HG03159 (cell line): ENCODE measurements at regions not wholly inside any gene's neighbourhood (a gene's known extent, or its start where the extent isn't known, plus 50 kb on each side); places are given as distances from the start of the nearest gene placed in this dataset.

Source experiments
- ATAC-seq: cut with Tn5 transposase; IDR thresholded peaks from one replicate; pipeline ENCODE4 v1.9.1; 2021; ENCODE audit warnings: mild to moderate bottlenecking, moderate library complexity; ENCODE audit not compliant: unreplicated experiment

DNA sequence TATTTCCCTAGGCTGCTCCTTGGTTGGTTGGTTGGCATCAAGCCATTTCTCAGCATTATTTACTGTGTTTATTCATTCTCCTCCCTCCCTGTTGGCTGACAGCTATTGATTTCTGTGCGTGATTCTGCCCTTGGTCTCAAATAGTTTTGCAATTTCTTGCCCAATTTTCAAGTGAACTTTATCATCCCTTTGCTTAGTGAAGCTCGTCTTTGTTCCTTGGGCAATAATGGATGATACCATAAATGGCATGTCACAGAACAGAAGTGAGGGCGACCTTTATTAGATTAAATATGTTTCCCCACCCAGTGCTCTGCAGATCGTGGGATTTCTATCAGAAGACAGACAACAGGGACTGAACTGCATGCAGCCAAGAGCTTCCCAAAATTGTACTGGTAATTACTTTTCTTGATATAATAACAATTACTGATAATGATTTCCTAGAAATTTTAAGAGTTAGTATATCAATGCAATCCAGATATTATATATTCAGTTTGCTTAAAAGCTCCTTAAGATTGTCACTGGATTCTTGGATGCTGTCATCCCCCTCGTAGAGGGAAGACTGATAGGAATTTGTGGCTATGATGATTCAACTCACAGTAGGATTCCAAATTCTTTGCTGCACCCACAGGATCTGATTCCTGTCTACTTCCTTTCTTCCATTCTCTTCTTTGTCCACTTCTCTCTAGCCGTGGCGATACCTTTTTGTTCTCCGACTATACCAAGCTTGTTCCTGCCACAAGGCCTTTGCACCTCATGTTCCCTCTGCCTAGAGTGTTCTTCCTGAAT lies 122.1 kb upstream of the KAZN start:
- ATAC-seq: no peak

- no peak for ATAC-seq
Observed at GRCh38 chr1:14478120-14478519, 120.4 kb upstream of the KAZN start.

GRCh38 chr1:14479865-14480264 lies 118.6 kb upstream of the KAZN start:
- ATAC-seq: no peak

DNA sequence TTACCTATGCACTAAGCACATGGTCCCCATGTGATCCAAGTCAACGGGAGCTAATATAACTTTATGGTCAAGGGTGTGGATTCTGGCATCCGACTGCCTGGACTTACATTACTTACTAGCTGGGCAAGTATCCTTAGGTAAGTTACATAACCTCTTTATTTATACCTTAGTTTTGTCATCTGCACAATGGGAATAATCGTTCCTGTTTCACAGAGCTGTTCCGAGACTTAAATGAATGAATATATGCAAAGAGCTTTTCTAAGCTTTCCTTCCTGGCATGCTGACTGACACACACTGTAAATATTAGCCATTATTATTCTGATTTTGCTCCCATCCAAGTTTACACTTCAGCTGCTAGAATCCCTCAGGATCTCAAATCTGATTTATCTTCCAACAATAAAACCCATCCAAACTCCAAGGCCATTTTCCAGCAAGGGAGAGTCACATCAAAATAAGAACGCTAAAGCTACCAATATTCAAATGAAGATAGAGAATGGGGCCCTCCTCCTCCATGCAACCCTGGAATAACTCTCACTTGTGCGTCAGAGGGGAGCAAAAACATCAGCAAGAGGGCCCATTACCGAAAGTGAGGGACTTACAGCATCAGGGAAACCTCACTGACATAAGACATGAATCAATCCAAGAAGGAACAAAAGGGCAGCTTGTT lies 115.6 kb upstream of the KAZN start:
- ATAC-seq: no peak

GRCh38 chr1:14485285-14485684 lies 113.2 kb upstream of the KAZN start:
- no peak for ATAC-seq

- no peak for ATAC-seq
Observed at GRCh38 chr1:14486401-14487201, 111.9 kb upstream of the KAZN start.

- ATAC-seq: no peak
Observed at GRCh38 chr1:14487671-14488070, 110.8 kb upstream of the KAZN start.

- no peak for ATAC-seq
Observed at GRCh38 chr1:14494911-14495310, 103.6 kb upstream of the KAZN start.

DNA sequence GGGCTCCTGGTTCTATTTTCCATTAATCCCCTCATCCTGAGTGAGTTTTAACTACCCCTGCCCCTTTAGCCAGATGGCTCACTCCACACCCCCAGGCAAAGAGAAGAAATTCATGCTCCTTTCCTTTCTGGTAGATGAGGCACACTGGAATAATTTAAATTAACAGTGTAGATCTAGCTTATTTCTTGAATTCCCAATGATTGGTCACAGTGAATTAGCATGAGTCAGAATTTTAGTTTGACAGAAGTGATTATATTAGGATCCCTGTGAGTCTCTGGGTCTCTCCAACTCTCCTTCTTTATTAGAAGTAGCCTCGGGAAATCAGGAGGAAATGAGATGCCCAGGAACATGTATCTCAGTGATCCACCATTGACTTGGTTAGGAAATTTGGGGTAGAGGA lies 103.1 kb upstream of the KAZN start:
- no peak for ATAC-seq

DNA sequence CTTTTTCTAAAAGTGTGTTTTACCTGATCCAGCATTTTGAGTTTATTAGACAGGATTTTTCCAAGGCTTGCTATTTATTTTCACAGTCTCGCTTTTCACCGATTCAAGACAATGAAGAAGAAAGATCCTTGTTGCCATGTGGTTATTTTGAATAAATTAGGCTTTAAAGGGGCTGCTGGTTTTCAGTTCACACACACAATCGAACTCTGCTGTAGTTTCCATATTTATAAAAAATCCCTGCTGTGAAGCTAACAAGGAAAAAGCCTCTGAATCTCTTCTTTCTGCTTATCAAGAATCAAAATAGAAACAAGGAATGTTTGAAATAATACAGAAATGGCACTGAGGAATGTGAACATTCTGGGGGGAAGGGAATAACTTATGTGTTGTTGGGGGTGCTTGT lies 102.5 kb upstream of the KAZN start:
- no peak for ATAC-seq

- no peak for ATAC-seq
Observed at GRCh38 chr1:14498839-14499238, 99.6 kb upstream of the KAZN start.

DNA sequence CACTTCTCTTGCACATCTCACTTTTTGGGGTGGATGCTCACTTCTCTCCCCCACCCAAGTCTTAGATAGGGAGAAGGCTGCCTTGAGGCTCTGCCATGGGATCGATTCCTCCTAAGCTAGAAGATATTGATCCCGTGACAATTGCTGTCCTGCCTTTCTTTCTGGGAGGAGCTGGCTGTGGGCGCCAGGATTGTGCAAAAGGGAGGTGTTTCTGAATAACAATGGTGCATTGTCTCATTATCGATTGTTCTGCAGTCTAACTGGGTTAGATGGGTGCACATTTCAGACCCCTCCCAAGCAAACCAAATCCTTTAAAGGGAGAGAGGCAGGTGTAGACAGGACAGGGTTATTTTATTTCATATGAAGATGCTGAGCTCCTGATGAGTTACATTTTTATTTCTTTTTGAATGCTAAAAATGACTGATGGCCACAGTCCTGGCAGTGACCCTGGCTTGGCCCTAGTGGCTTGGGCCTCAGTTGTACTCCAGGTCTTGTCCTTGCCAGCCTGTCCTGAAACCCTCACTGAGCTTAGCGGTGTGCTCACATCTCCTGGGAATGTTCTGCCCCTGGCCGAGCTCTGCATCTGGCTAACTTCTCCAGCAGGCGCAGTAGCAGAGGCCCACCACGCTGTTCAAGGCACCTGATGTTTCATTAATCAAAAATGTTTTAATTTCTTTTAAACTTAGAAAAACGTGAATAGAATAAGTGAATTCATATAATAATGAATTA lies 99.0 kb upstream of the KAZN start:
- ATAC-seq: no peak

GRCh38 chr1:14500041-14500440 lies 98.4 kb upstream of the KAZN start:
- no peak for ATAC-seq

DNA sequence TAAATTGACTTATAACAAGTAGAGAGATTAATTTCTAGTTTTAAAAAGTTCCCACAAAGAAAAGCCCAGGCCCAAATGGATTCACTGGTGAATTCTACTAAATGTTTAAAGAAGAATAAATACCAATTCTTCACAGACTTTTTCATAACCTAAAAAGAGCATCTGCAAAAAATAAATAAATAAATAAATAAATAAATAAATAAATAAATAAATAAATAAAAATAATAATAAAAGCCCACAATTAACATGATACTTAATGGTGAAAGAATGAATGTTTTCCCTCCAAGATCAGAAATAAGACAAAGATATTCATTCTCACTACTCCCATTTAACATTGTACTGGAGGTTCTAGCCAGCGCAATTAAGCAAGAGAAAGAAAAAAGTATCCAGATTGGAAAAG lies 97.6 kb upstream of the KAZN start:
- ATAC-seq: no peak

- ATAC-seq: no peak
Observed at GRCh38 chr1:14504517-14504916, 94.0 kb upstream of the KAZN start.

GRCh38 chr1:14506471-14507255 lies 91.8 kb upstream of the KAZN start:
- ATAC-seq: no peak

- ATAC-seq: no peak
Observed at GRCh38 chr1:14507262-14507661, 91.2 kb upstream of the KAZN start.

DNA sequence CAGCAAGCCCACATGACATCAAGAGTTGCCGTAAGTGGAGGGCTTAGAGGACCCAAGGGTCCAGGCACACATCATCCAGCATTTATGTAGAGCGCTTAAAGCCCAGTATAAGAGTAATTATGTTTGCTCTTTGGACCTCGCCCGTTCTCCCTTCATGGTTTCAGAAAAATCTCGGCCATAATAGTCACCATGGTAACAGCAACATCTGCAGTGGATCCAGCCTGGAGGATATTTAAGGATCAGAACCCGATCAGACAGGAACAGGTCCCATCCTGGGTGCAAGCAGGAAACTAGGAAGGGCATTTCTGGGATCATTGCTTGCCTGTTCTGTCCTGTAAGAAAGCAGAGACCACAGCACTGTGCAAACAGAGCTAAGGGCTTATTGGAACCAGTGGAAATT lies 89.9 kb upstream of the KAZN start:
- no peak for ATAC-seq

GRCh38 chr1:14511166-14511680 lies 87.3 kb upstream of the KAZN start:
- no peak for ATAC-seq
